ENCODE measurements at regions not wholly inside any gene's neighbourhood (a gene's known extent, or its start where the extent isn't known, plus 50 kb on each side); places are given as distances from the start of the nearest gene placed in this dataset.

GRCh38 chr18:30743033-30743432 is 299.5 kb downstream of the DSC3 start:
- TF ChIP-seq EP300 (IDR thresholded peaks at IDR 0.05; ENCODE audit: borderline replicate concordance in 1 of 2, low read depth in 2 of 2, low read length in 2 of 2): no peak
- no peak for TF ChIP-seq CTCF (IDR thresholded peaks at IDR 0.05; ENCODE audit: control extremely low read depth in 1 of 3, insufficient read depth in 1 of 3, low read depth in 1 of 3, low read length in 3 of 3)
- TF ChIP-seq SRF (IDR thresholded peaks at IDR 0.05; ENCODE audit: low read depth, low read length): no peak
- TF ChIP-seq BRCA1 (IDR thresholded peaks at IDR 0.05; ENCODE audit: low read depth, low read length): no peak
- no peak for TF ChIP-seq SIN3A (conservative IDR thresholded peaks at IDR 0.05 in 1 of 2, IDR thresholded peaks at IDR 0.05 in 1 of 2; ENCODE audit: low read depth in 1 of 2, low read length in 2 of 2)
- TF ChIP-seq POLR2A (IDR thresholded peaks at IDR 0.05; ENCODE audit: control extremely low read depth in 1 of 2, low read depth in 2 of 2, low read length in 2 of 2): no peak
- TF ChIP-seq JUND (IDR thresholded peaks at IDR 0.05; ENCODE audit: low read length): no peak
- TF ChIP-seq JUN (IDR thresholded peaks at IDR 0.05; ENCODE audit: low read depth, low read length): no peak
- no peak for TF ChIP-seq POLR2AphosphoS5 (IDR thresholded peaks at IDR 0.05; ENCODE audit: low read depth, low read length)
- no peak for TF ChIP-seq USF2 (IDR thresholded peaks at IDR 0.05; ENCODE audit: low read length)
- TF ChIP-seq CHD2 (IDR thresholded peaks at IDR 0.05; ENCODE audit: low read length): no peak
- TF ChIP-seq TEAD4 (IDR thresholded peaks at IDR 0.05; ENCODE audit: low read depth, low read length): no peak
